Mesendoderm (in vitro differentiated cells): ENCODE measurements at regions not wholly inside any gene's neighbourhood (a gene's known extent, or its start where the extent isn't known, plus 50 kb on each side); places are given as distances from the start of the nearest gene placed in this dataset.

Source experiments
- DNase-seq: peaks from one replicate; pipeline ENCODE4 v3.0.0; 2013
- H2AK5ac ChIP-seq: 2 replicates; pipeline ENCODE4 v1.6.1; 2013; ENCODE audit warnings: low read length, inconsistent platforms
- H2BK120ac ChIP-seq: 2 replicates; pipeline ENCODE4 v1.6.1; 2013; ENCODE audit warnings: low read depth, mild to moderate bottlenecking, low read length, moderate library complexity, mixed read lengths
- H2BK15ac ChIP-seq: replicated peaks from 2 replicates; pipeline ENCODE4 v1.6.1; 2013; ENCODE audit warnings: low read depth, mild to moderate bottlenecking, moderate library complexity
- H2BK5ac ChIP-seq: 2 replicates; pipeline ENCODE4 v1.6.1; 2013; ENCODE audit warnings: low read length, inconsistent platforms
- H3K18ac ChIP-seq: 2 replicates; pipeline ENCODE4 v1.6.1; 2013; ENCODE audit warnings: mild to moderate bottlenecking, low read length, mixed read lengths
- H3K23ac ChIP-seq: one replicate; pipeline ENCODE4 v1.6.1; 2013; ENCODE audit warnings: low read length
- H3K27ac ChIP-seq: 2 replicates; pipeline ENCODE4 v1.5.1; 2013; ENCODE audit warnings: low read depth, mild to moderate bottlenecking, inconsistent platforms, low read length, moderate library complexity
- H3K27me3 ChIP-seq: 2 replicates; pipeline ENCODE4 v1.6.1; 2013; ENCODE audit warnings: low read length, control low read depth, mild to moderate bottlenecking, inconsistent platforms; ENCODE audit not compliant: insufficient read depth, poor library complexity
- H3K36me3 ChIP-seq: 2 replicates; pipeline ENCODE4 v1.6.1; 2013; ENCODE audit warnings: low read length, inconsistent platforms; ENCODE audit not compliant: control insufficient read depth, insufficient read depth
- H3K4ac ChIP-seq: one replicate; pipeline ENCODE4 v1.6.1; 2013; ENCODE audit warnings: low read depth, mild to moderate bottlenecking, low read length, moderate library complexity
- H3K4me1 ChIP-seq: 2 replicates; pipeline ENCODE4 v1.6.1; 2013; ENCODE audit warnings: low read depth, low read length, inconsistent platforms; ENCODE audit not compliant: control insufficient read depth
- H3K4me2 ChIP-seq: 2 replicates; pipeline ENCODE4 v1.6.1; 2013; ENCODE audit warnings: low read length
- H3K4me3 ChIP-seq: 2 replicates; pipeline ENCODE4 v1.5.1; 2013; ENCODE audit warnings: mild to moderate bottlenecking, low read length
- H3K56ac ChIP-seq: one replicate; pipeline ENCODE4 v1.6.1; 2013; ENCODE audit warnings: low read length
- H3K79me1 ChIP-seq: 2 replicates; pipeline ENCODE4 v1.6.1; 2013; ENCODE audit warnings: low read length, inconsistent platforms
- H3K79me2 ChIP-seq: 2 replicates; pipeline ENCODE4 v1.6.1; 2013; ENCODE audit warnings: mild to moderate bottlenecking, low read length; ENCODE audit not compliant: control insufficient read depth, insufficient read depth
- H3K9ac ChIP-seq: 2 replicates; pipeline ENCODE4 v1.6.1; 2013; ENCODE audit warnings: low read length, inconsistent platforms
- H4K5ac ChIP-seq: one replicate; pipeline ENCODE4 v1.6.1; 2013; ENCODE audit warnings: low read length
- H4K8ac ChIP-seq: one replicate; pipeline ENCODE4 v1.6.1; 2013; ENCODE audit warnings: low read depth, mild to moderate bottlenecking, control low read depth, low read length, moderate library complexity
- WGBS: extraction: QIAGEN DNeasy Blood & Tissue Kit; methylation state at CpG from one replicate; pipeline ENCODE4 v1.1.7; 2013; ENCODE audit warnings: low lambda C conversion rate, missing lambda C conversion rate; ENCODE audit not compliant: insufficient coverage; ENCODE audit errors: extremely low coverage; 5-methylcytosine and 5-hydroxymethylcytosine counted together

DNA sequence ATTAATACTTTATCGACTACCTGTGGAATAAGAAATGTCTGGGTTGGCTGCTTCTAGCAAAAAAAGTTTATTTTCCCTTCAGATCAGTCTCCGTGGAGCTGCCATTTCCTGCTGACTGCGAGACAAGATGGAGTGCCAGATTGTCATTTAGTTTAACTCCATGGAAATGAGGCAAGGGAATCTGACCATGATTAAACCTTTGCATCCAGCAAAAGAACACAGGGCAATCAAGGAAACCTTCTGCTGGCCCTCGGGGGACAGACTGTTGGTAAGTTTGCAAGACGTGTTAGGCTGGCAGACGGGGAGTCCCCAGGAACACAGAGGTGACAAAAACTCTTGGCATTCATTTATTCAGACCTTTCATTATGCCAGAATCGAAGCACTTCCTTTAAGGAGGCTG is 52.2 kb upstream of the SPACA1 start:
- no peaks in the 10 kb centered on the region for H3K79me2 ChIP-seq
- H2BK5ac ChIP-seq: no peak overlapping the region

GRCh38 chr6:87993356-87993755 is 54.3 kb upstream of the SPACA1 start:
- no CpG with 5 or more reads among the region's 5 CpGs for WGBS
- Histone ChIP-seq H2BK15ac (no peak overlapping the region), H3K79me2 (no peaks in the 10 kb centered on the region), H3K4me2 (no peak overlapping the region), H2BK120ac (no peak overlapping the region), H3K9ac (no peak overlapping the region), H3K27ac (no peak overlapping the region), H3K27me3 (no peaks in the 10 kb centered on the region), H3K4me1 (no peaks in the 10 kb centered on the region), H3K36me3 (no peaks in the 10 kb centered on the region), H4K5ac (no peak overlapping the region), H4K8ac (no peak overlapping the region), H3K4me3 (no peak overlapping the region), H2AK5ac (no peak overlapping the region), H3K4ac (no peak overlapping the region), H3K18ac (no peak overlapping the region), H2BK5ac (no peak overlapping the region), H3K23ac (no peak overlapping the region), H3K79me1 (no peaks in the 10 kb centered on the region), H3K56ac (no peak overlapping the region)
- no peak for DNase-seq

More for the DNA sequence above, 52.2 kb upstream of the SPACA1 start:
- H4K8ac ChIP-seq: no peak overlapping the region
- no peak overlapping the region for H3K18ac ChIP-seq
- no peaks in the 10 kb centered on the region for H3K79me1 ChIP-seq
- H2AK5ac ChIP-seq: no peak overlapping the region
- H3K23ac ChIP-seq: no peak overlapping the region
- no peaks in the 10 kb centered on the region for H3K4me1 ChIP-seq
- no peak overlapping the region for H3K27ac ChIP-seq
- H2BK120ac ChIP-seq: no peak overlapping the region
- H2BK15ac ChIP-seq: no peak overlapping the region
- DNase-seq: peak; percentile 15
- H3K27me3 ChIP-seq: no peaks in the 10 kb centered on the region
- H4K5ac ChIP-seq: no peak overlapping the region
- WGBS: no CpG with 5 or more reads among the region's 7 CpGs
- no peak overlapping the region for H3K56ac ChIP-seq
- no peak overlapping the region for H3K4me3 ChIP-seq
- no peaks in the 10 kb centered on the region for H3K36me3 ChIP-seq
- no peak overlapping the region for H3K9ac ChIP-seq
- no peak overlapping the region for H3K4ac ChIP-seq
- no peak overlapping the region for H3K4me2 ChIP-seq

DNA sequence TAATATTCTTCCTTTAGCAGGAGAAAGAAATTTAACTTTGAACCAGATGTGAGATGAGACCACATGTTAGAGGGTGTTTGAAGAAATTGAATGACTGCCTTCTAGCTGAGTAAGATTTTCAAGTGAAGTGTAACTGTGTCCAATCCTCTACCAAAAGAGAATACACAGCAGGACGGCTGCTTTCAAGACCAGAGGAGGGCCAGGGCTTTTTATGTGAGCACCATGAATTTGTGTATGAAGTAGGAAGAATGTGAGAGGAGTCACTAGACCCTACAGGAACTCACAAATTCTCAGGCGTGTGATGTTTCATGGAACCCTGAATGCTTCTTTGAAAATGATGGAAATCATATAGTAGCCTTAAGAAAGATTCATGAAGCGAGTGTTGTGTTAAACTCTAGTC is 56.8 kb upstream of the SPACA1 start:
- Histone ChIP-seq H3K9ac (no peak overlapping the region), H3K36me3 (no peaks in the 10 kb centered on the region), H3K4ac (no peak overlapping the region), H3K18ac (no peak overlapping the region), H3K4me1 (no peaks in the 10 kb centered on the region), H4K5ac (no peak overlapping the region), H2BK15ac (no peak overlapping the region), H3K4me3 (no peak overlapping the region), H3K79me2 (no peaks in the 10 kb centered on the region), H3K56ac (no peak overlapping the region), H2AK5ac (no peak overlapping the region), H4K8ac (no peak overlapping the region), H3K79me1 (no peaks in the 10 kb centered on the region), H2BK120ac (no peak overlapping the region), H3K4me2 (no peak overlapping the region), H3K23ac (no peak overlapping the region), H3K27ac (no peak overlapping the region), H2BK5ac (no peak overlapping the region), H3K27me3 (no peaks in the 10 kb centered on the region)
- no CpG with 5 or more reads among the region's 3 CpGs for WGBS
- no peak for DNase-seq

DNA sequence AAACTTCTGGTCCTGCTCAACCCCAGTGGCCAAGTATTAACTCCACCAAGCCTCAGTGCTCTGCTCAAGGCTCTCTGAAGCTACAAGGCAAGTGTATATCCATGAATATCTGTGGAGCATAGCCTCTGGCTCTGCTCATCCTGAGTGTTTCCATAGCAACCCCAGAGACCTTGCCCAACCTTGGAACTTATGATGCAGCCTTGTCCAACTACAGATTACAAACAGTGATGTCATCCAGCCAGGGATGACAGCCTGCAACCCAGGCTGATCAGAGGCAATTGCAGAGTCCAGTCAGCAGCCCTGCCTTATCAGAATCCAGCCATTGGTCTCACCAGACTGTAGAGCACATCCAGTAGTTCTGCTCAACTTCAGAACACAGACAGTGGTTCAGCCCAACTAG is 65.5 kb upstream of the SPACA1 start:
- no peak overlapping the region for H3K23ac ChIP-seq
- H3K79me2 ChIP-seq: no peaks in the 10 kb centered on the region
- no peak overlapping the region for H3K4me3 ChIP-seq
- H3K9ac ChIP-seq: no peak overlapping the region
- no peak overlapping the region for H3K4me2 ChIP-seq
- H3K27me3 ChIP-seq: no peaks in the 10 kb centered on the region
- no peak overlapping the region for H3K56ac ChIP-seq
- no peak overlapping the region for H3K27ac ChIP-seq
- H2BK15ac ChIP-seq: no peak overlapping the region
- no peak overlapping the region for H4K5ac ChIP-seq
- H3K79me1 ChIP-seq: no peaks in the 10 kb centered on the region
- H2AK5ac ChIP-seq: no peak overlapping the region
- no peak for DNase-seq
- H2BK120ac ChIP-seq: no peak overlapping the region
- no peaks in the 10 kb centered on the region for H3K36me3 ChIP-seq
- no peak overlapping the region for H3K18ac ChIP-seq
- H2BK5ac ChIP-seq: no peak overlapping the region
- H4K8ac ChIP-seq: no peak overlapping the region
- H3K4ac ChIP-seq: no peak overlapping the region
- no peaks in the 10 kb centered on the region for H3K4me1 ChIP-seq

DNA sequence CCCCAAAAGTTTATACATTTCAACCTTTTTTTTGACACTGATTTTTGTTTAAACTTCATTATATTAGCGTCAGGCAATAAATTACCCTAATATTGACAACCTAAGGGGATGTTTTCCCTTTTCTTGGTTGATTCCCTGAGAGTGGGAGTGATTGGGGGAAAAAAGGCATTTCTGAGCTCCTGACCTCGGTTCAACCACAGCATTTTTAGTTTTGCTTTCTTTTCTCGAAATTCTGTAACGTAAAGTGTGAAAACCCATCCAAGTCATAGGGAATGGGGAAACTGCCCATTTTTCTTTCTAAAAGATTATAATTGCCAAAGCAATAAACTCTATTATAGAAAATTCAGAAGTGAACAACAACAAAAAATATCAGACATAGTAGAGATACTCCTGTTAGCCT is 67.9 kb upstream of the SPACA1 start:
- Histone ChIP-seq H4K8ac (no peak overlapping the region), H3K9ac (no peak overlapping the region), H3K79me1 (no peaks in the 10 kb centered on the region), H2AK5ac (no peak overlapping the region), H4K5ac (no peak overlapping the region), H2BK5ac (no peak overlapping the region), H3K23ac (no peak overlapping the region), H3K27me3 (no peaks in the 10 kb centered on the region), H2BK15ac (no peak overlapping the region), H3K4ac (no peak overlapping the region), H3K4me2 (no peak overlapping the region), H3K4me3 (no peak overlapping the region), H3K36me3 (no peaks in the 10 kb centered on the region), H3K56ac (no peak overlapping the region), H3K79me2 (no peaks in the 10 kb centered on the region), H3K27ac (no peak overlapping the region), H3K4me1 (no peaks in the 10 kb centered on the region), H3K18ac (no peak overlapping the region), H2BK120ac (no peak overlapping the region)
- WGBS: no CpG with 5 or more reads among the region's 4 CpGs
- DNase-seq: no peak

- H4K5ac ChIP-seq: no peak overlapping the region
- no peak overlapping the region for H3K27ac ChIP-seq
- no peaks in the 10 kb centered on the region for H3K4me1 ChIP-seq
- H2BK5ac ChIP-seq: no peak overlapping the region
- H3K79me2 ChIP-seq: no peaks in the 10 kb centered on the region
- H3K4ac ChIP-seq: no peak overlapping the region
- no peak overlapping the region for H3K56ac ChIP-seq
- no peak overlapping the region for H2AK5ac ChIP-seq
- no peak overlapping the region for H3K23ac ChIP-seq
- no peak overlapping the region for H2BK15ac ChIP-seq
- no peak overlapping the region for H3K9ac ChIP-seq
- no peak overlapping the region for H3K18ac ChIP-seq
- no peaks in the 10 kb centered on the region for H3K27me3 ChIP-seq
- no peak overlapping the region for H4K8ac ChIP-seq
- no peaks in the 10 kb centered on the region for H3K79me1 ChIP-seq
- no peak overlapping the region for H3K4me2 ChIP-seq
- no peak overlapping the region for H2BK120ac ChIP-seq
- no CpG with 5 or more reads among the region's 3 CpGs for WGBS
- no peaks in the 10 kb centered on the region for H3K36me3 ChIP-seq
- H3K4me3 ChIP-seq: no peak overlapping the region
- DNase-seq: no peak
These were observed 71.0 kb upstream of the SPACA1 start for GRCh38 chr6:87976616-87977015.
